GM23248 (cell line): ENCODE measurements at regions not wholly inside any gene's neighbourhood (a gene's known extent, or its start where the extent isn't known, plus 50 kb on each side); places are given as distances from the start of the nearest gene placed in this dataset.

Experiments
- DNase-seq: peaks from one replicate; pipeline ENCODE4 v3.0.0-alpha.2; 2015
- H2AFZ ChIP-seq: fragments of 200-600 bp; sonication (generic); 2 replicates; pipeline ENCODE4 v1.6.1; 2016; ENCODE audit warnings: antibody characterized with exemption
- H3F3A ChIP-seq: fragments of 200-600 bp; sonication (generic); 2 replicates; pipeline ENCODE4 v1.6.1; 2016; ENCODE audit warnings: mild to moderate bottlenecking, antibody characterized with exemption, mixed run types; ENCODE audit not compliant: insufficient read depth
- H3K27ac ChIP-seq: fragments of 200-600 bp; sonication (generic); 2 replicates; pipeline ENCODE4 v1.5.1; 2016; ENCODE audit warnings: mild to moderate bottlenecking
- H3K27me3 ChIP-seq: fragments of 200-600 bp; sonication (generic); replicated peaks from 2 replicates; pipeline ENCODE4 v1.6.1; 2016; ENCODE audit warnings: mild to moderate bottlenecking; ENCODE audit not compliant: insufficient read depth
- H3K36me3 ChIP-seq: fragments of 200-600 bp; sonication (generic); 2 replicates; pipeline ENCODE4 v1.6.1; 2016; ENCODE audit warnings: low read depth, mild to moderate bottlenecking
- H3K4me1 ChIP-seq: fragments of 200-600 bp; sonication (generic); 2 replicates; pipeline ENCODE4 v1.6.1; 2016; ENCODE audit warnings: mild to moderate bottlenecking; ENCODE audit not compliant: insufficient read depth
- H3K4me2 ChIP-seq: fragments of 200-600 bp; sonication (generic); one replicate; pipeline ENCODE4 v1.6.1; 2016; ENCODE audit warnings: mild to moderate bottlenecking; ENCODE audit not compliant: unreplicated experiment
- H3K4me3 ChIP-seq: fragments of 200-600 bp; sonication (generic); 2 replicates; pipeline ENCODE4 v1.5.1; 2016; ENCODE audit warnings: mild to moderate bottlenecking
- H3K79me2 ChIP-seq: fragments of 200-600 bp; sonication (generic); 2 replicates; pipeline ENCODE4 v1.6.1; 2016; ENCODE audit warnings: mild to moderate bottlenecking; ENCODE audit not compliant: insufficient read depth
- H3K9ac ChIP-seq: fragments of 200-600 bp; sonication (generic); 2 replicates; pipeline ENCODE4 v1.6.1; 2016; ENCODE audit warnings: mild to moderate bottlenecking
- H3K9me2 ChIP-seq: fragments of 200-600 bp; sonication (generic); 2 replicates; pipeline ENCODE4 v1.6.1; 2016; ENCODE audit warnings: mixed run types, mild to moderate bottlenecking, moderate library complexity; ENCODE audit not compliant: insufficient read depth
- H3K9me3 ChIP-seq: fragments of 200-600 bp; sonication (generic); one replicate; pipeline ENCODE4 v1.6.1; 2017; ENCODE audit warnings: low read depth
- H4K20me1 ChIP-seq: fragments of 200-600 bp; sonication (generic); 2 replicates; pipeline ENCODE4 v1.6.0; 2016; ENCODE audit not compliant: insufficient read depth
- EZH2 ChIP-seq: fragments of 200-600 bp; sonication (generic); IDR thresholded peaks from 2 replicates; pipeline ENCODE4 v1.6.1; 2018; ENCODE audit warnings: antibody characterized with exemption, mild to moderate bottlenecking; ENCODE audit not compliant: insufficient read depth, poor library complexity, severe bottlenecking
- EZH2phosphoT487 ChIP-seq: fragments of 200-600 bp; sonication (generic); IDR thresholded peaks from 2 replicates; pipeline ENCODE4 v1.6.1; 2018; ENCODE audit warnings: antibody characterized with exemption, moderate library complexity, mild to moderate bottlenecking, low read depth; ENCODE audit not compliant: insufficient read depth
- WGBS, 2 experiments: methylation state at CpG; one replicate each; pipeline ENCODE4 v1.1.6; 2015 to 2017; ENCODE audit warnings: low lambda C conversion rate in 2 of 2, low coverage in 1 of 2; ENCODE audit errors: missing lambda C conversion rate in 2 of 2; 5-methylcytosine and 5-hydroxymethylcytosine counted together
- in situ Hi-C: fragments of 300-500 bp; cut with MboI; formaldehyde crosslinking; loops from 2 replicates; pipeline ENCODE4 v1.15.0; 2020

GRCh38 chr3:90121326-90121725 is 1013.9 kb downstream of the EPHA3 start:
- 12 to 19% methylated on average over 5 of the region's 5 CpGs for WGBS, 2 experiments
- H3K9me2 ChIP-seq, result no peaks in the 10 kb centered on the region
- no peaks in the 10 kb centered on the region for H3K9me3 ChIP-seq
- TF ChIP-seq EZH2phosphoT487, result no peak
- no peak for TF ChIP-seq EZH2
- no peaks in the 10 kb centered on the region for H3F3A ChIP-seq
- DNase-seq, result no peak
- H4K20me1 ChIP-seq, result no peaks in the 10 kb centered on the region
- no peak overlapping the region for H3K4me3 ChIP-seq
- no peaks in the 10 kb centered on the region for H3K36me3 ChIP-seq
- H3K27me3 ChIP-seq, result no peaks in the 10 kb centered on the region
- H3K79me2 ChIP-seq, result no peaks in the 10 kb centered on the region
- in situ Hi-C loops, result no loop called here
- H3K4me2 ChIP-seq, result no peak overlapping the region
- no peak overlapping the region for H3K9ac ChIP-seq
- no peak overlapping the region for H3K27ac ChIP-seq
- H2AFZ ChIP-seq, result no peak overlapping the region
- H3K4me1 ChIP-seq, result no peaks in the 10 kb centered on the region

GRCh38 chr3:90128391-90128790 is 1021.0 kb downstream of the EPHA3 start:
- Histone ChIP-seq H4K20me1 (no peaks in the 10 kb centered on the region), H3K9ac (no peak overlapping the region), H3F3A (no peaks in the 10 kb centered on the region), H3K36me3 (no peaks in the 10 kb centered on the region), H3K4me2 (no peak overlapping the region), H3K79me2 (no peaks in the 10 kb centered on the region), H3K9me3 (no peaks in the 10 kb centered on the region), H3K4me3 (no peak overlapping the region), H3K9me2 (no peaks in the 10 kb centered on the region), H3K27me3 (no peaks in the 10 kb centered on the region), H2AFZ (no peak overlapping the region), H3K4me1 (no peaks in the 10 kb centered on the region), H3K27ac (no peak overlapping the region)
- 14 to 18% methylated on average over 2 of the region's 2 CpGs for WGBS, 2 experiments
- no peak for DNase-seq
- in situ Hi-C loops, result no loop called here
- TF ChIP-seq EZH2 (no peak), EZH2phosphoT487 (no peak)

- H3K36me3 ChIP-seq, result no peaks in the 10 kb centered on the region
- no peak overlapping the region for H3K4me3 ChIP-seq
- 5 to 6% methylated on average over 3 of the region's 3 CpGs for WGBS, 2 experiments
- no peaks in the 10 kb centered on the region for H3K4me1 ChIP-seq
- no peak overlapping the region for H2AFZ ChIP-seq
- H3F3A ChIP-seq, result no peaks in the 10 kb centered on the region
- H3K9me2 ChIP-seq, result no peaks in the 10 kb centered on the region
- H3K27me3 ChIP-seq, result no peaks in the 10 kb centered on the region
- DNase-seq, result no peak
- H3K4me2 ChIP-seq, result no peak overlapping the region
- H4K20me1 ChIP-seq, result no peaks in the 10 kb centered on the region
- no peaks in the 10 kb centered on the region for H3K9me3 ChIP-seq
- no peaks in the 10 kb centered on the region for H3K79me2 ChIP-seq
- H3K9ac ChIP-seq, result no peak overlapping the region
- TF ChIP-seq EZH2 (no peak), EZH2phosphoT487 (no peak)
- in situ Hi-C loops, result no loop called here
- no peak overlapping the region for H3K27ac ChIP-seq
Observed at GRCh38 chr3:90129730-90130129, 1022.3 kb downstream of the EPHA3 start.

- H3K9me2 ChIP-seq, result no peaks in the 10 kb centered on the region
- no peak overlapping the region for H3K9ac ChIP-seq
- in situ Hi-C loops, result no loop called here
- no peaks in the 10 kb centered on the region for H3K4me1 ChIP-seq
- H3K79me2 ChIP-seq, result no peaks in the 10 kb centered on the region
- no peak overlapping the region for H3K4me2 ChIP-seq
- no peak overlapping the region for H2AFZ ChIP-seq
- no peak overlapping the region for H3K4me3 ChIP-seq
- WGBS, 2 experiments, result 0 to 6% methylated on average over 1 of the region's 1 CpG
- no peaks in the 10 kb centered on the region for H3K27me3 ChIP-seq
- H4K20me1 ChIP-seq, result no peaks in the 10 kb centered on the region
- H3K36me3 ChIP-seq, result no peaks in the 10 kb centered on the region
- TF ChIP-seq EZH2, result no peak
- no peak for TF ChIP-seq EZH2phosphoT487
- H3K27ac ChIP-seq, result no peak overlapping the region
- no peaks in the 10 kb centered on the region for H3K9me3 ChIP-seq
- no peak for DNase-seq
- H3F3A ChIP-seq, result no peaks in the 10 kb centered on the region
Observed at GRCh38 chr3:90132197-90132596, 1024.8 kb downstream of the EPHA3 start.

- Histone ChIP-seq H3K36me3 (no peaks in the 10 kb centered on the region), H3F3A (no peaks in the 10 kb centered on the region), H3K27me3 (no peaks in the 10 kb centered on the region), H3K9me3 (no peaks in the 10 kb centered on the region), H3K4me3 (no peak overlapping the region), H2AFZ (no peak overlapping the region), H3K9ac (no peak overlapping the region), H3K27ac (no peak overlapping the region), H3K9me2 (no peaks in the 10 kb centered on the region), H3K4me1 (no peaks in the 10 kb centered on the region), H3K4me2 (no peak overlapping the region), H4K20me1 (no peaks in the 10 kb centered on the region), H3K79me2 (no peaks in the 10 kb centered on the region)
- in situ Hi-C loops, result no loop called here
- DNase-seq, result no peak
- TF ChIP-seq EZH2phosphoT487, result no peak
- no peak for TF ChIP-seq EZH2
Observed at GRCh38 chr3:90134090-90134489, 1026.7 kb downstream of the EPHA3 start.
